ENCODE measurements at regions not wholly inside any gene's neighbourhood (a gene's known extent, or its start where the extent isn't known, plus 50 kb on each side); places are given as distances from the start of the nearest gene placed in this dataset.
A peak's percentile ranks its signal among the peaks of the same experiment; 100 is the strongest.

GRCh38 chr17:62905233-62905632, 60.8 kb upstream of the TANC2 start:
- ChIA-PET POLR2A (no interaction called here), CTCF (no interaction called here)
- H3K9me3 Mint-ChIP-seq = no peaks in the 10 kb centered on the region; the same call in 1 of the 2 replicates
- peaks cover 18% of the 10 kb centered on the region for H3K4me1 Mint-ChIP-seq
- DNase-seq (ENCODE audit: low spot score) = no peak
- no peak overlapping the region for H3K27ac Mint-ChIP-seq
- no peaks in the 10 kb centered on the region for H3K27me3 Mint-ChIP-seq (ENCODE audit: low read depth)
- no peaks in the 10 kb centered on the region for H3K36me3 Mint-ChIP-seq
- ATAC-seq = no peak
- no peak overlapping the region for H3K4me3 Mint-ChIP-seq
- TF ChIP-seq TEAD4 (CRISPR knock-in tag; IDR thresholded peaks at IDR 0.05) = no peak
- TF ChIP-seq PRRX2 (CRISPR knock-in tag; IDR thresholded peaks at IDR 0.05) = no peak
- TF ChIP-seq ZNF138 (CRISPR knock-in tag; conservative IDR thresholded peaks at IDR 0.05) = no peak
- no peak for TF ChIP-seq ZNF423 (CRISPR knock-in tag; IDR thresholded peaks at IDR 0.05)
- no peak for TF ChIP-seq OVOL2 (CRISPR knock-in tag; IDR thresholded peaks at IDR 0.05; ENCODE audit: borderline replicate concordance)
- TF ChIP-seq E2F5 (CRISPR knock-in tag; IDR thresholded peaks at IDR 0.05) = no peak
- no peak for TF ChIP-seq GABPB1 (CRISPR knock-in tag; IDR thresholded peaks at IDR 0.05)
- no peak for TF ChIP-seq SP1 (CRISPR knock-in tag; conservative IDR thresholded peaks at IDR 0.05)

- H3K9me3 Mint-ChIP-seq = peaks cover 4% of the 10 kb centered on the region; the same call in 1 of the 2 replicates
- peak; percentile 69 for ATAC-seq
- no peak overlapping the region for H3K4me3 Mint-ChIP-seq
- TF ChIP-seq ATF6 (CRISPR knock-in tag; IDR thresholded peaks at IDR 0.05) = no peak
- no peak for TF ChIP-seq MAX (CRISPR knock-in tag; IDR thresholded peaks at IDR 0.05)
- TF ChIP-seq ZNF138 (CRISPR knock-in tag; conservative IDR thresholded peaks at IDR 0.05) = no peak
- TF ChIP-seq FOXP1 (CRISPR knock-in tag; IDR thresholded peaks at IDR 0.05; ENCODE audit: borderline replicate concordance) = no peak
- no peak for TF ChIP-seq ESRRA (CRISPR knock-in tag; IDR thresholded peaks at IDR 0.05; ENCODE audit: borderline replicate concordance)
- TF ChIP-seq PRDM15 (CRISPR knock-in tag; IDR thresholded peaks at IDR 0.05) = no peak
- no peak for TF ChIP-seq ZMAT4 (CRISPR knock-in tag; IDR thresholded peaks at IDR 0.05)
- TF ChIP-seq ZBTB21 (CRISPR knock-in tag; IDR thresholded peaks at IDR 0.05; ENCODE audit: borderline replicate concordance) = no peak
- no peak for TF ChIP-seq TEAD4 (CRISPR knock-in tag; IDR thresholded peaks at IDR 0.05)
- H3K36me3 Mint-ChIP-seq = no peaks in the 10 kb centered on the region
- H3K4me1 Mint-ChIP-seq = peaks cover 22% of the 10 kb centered on the region
- H3K27me3 Mint-ChIP-seq (ENCODE audit: low read depth) = no peaks in the 10 kb centered on the region
- no peak overlapping the region for H3K27ac Mint-ChIP-seq
- no peak for DNase-seq (ENCODE audit: low spot score)
- POLR2A ChIA-PET = no interaction called here
- CTCF ChIA-PET = no interaction called here
Measured at GRCh38 chr17:62902531-62903220, 63.4 kb upstream of the TANC2 start.

- Mint-ChIP-seq H3K27me3 (ENCODE audit: low read depth) (no peaks in the 10 kb centered on the region), H3K4me3 (no peak overlapping the region), H3K9me3 (peaks cover 4% of the 10 kb centered on the region; the same call in 1 of the 2 replicates), H3K4me1 (peaks cover 22% of the 10 kb centered on the region), H3K36me3 (no peaks in the 10 kb centered on the region), H3K27ac (no peak overlapping the region)
- POLR2A ChIA-PET = no interaction called here
- ATAC-seq = no peak
- CTCF ChIA-PET = no interaction called here
- no peak for DNase-seq (ENCODE audit: low spot score)
- no peak for TF ChIP-seq CDX4 (CRISPR knock-in tag; IDR thresholded peaks at IDR 0.05; ENCODE audit: borderline replicate concordance)
- no peak for TF ChIP-seq CREM (CRISPR knock-in tag; IDR thresholded peaks at IDR 0.05)
- TF ChIP-seq ATF6 (CRISPR knock-in tag; IDR thresholded peaks at IDR 0.05) = no peak
- no peak for TF ChIP-seq IRF2 (CRISPR knock-in tag; IDR thresholded peaks at IDR 0.05; ENCODE audit: borderline replicate concordance, low read depth)
- no peak for TF ChIP-seq NR1H2 (CRISPR knock-in tag; IDR thresholded peaks at IDR 0.05)
- TF ChIP-seq ZNF232 (CRISPR knock-in tag; IDR thresholded peaks at IDR 0.05) = no peak
- no peak for TF ChIP-seq ATF1 (CRISPR knock-in tag; IDR thresholded peaks at IDR 0.05)
- TF ChIP-seq ZNF671 (CRISPR knock-in tag; IDR thresholded peaks at IDR 0.05) = no peak
- no peak for TF ChIP-seq FOXP1 (CRISPR knock-in tag; IDR thresholded peaks at IDR 0.05; ENCODE audit: borderline replicate concordance)
Measured at GRCh38 chr17:62901544-62901943, 64.5 kb upstream of the TANC2 start.
